Cardiac fibroblast (primary cell): ENCODE measurements at regions not wholly inside any gene's neighbourhood (a gene's known extent, or its start where the extent isn't known, plus 50 kb on each side); places are given as distances from the start of the nearest gene placed in this dataset.
A peak's percentile ranks its signal among the peaks of the same experiment; 100 is the strongest.

Experiments
- DNase-seq, 2 donors: peaks; one replicate each; pipeline versions ENCODE4 v3.0.0 to v3.0.0-alpha.2; 2010; ENCODE audit warnings: low read depth in 2 of 2
- H3K4me3 ChIP-seq, 2 donors: replicated peaks in 1 of 2; 1 replicate in 1 of 2; 2 replicates in 1 of 2; pipeline ENCODE4 v1.5.1; 2011; ENCODE audit warnings: low read depth in 2 of 2, low read length in 2 of 2, mild to moderate bottlenecking in 2 of 2, moderate library complexity in 1 of 2
- CTCF ChIP-seq: IDR thresholded peaks from one replicate; pipeline ENCODE4 v1.5.1; 2011; ENCODE audit warnings: low read depth, mild to moderate bottlenecking, low read length, inconsistent platforms

- TF ChIP-seq CTCF = no peak
- no peak for DNase-seq
- no peak overlapping the region for H3K4me3 ChIP-seq
These were observed 346.9 kb downstream of the DYSF start for GRCh38 chr2:71800106-71800809.

GRCh38 chr2:71799013-71799575 is 345.7 kb downstream of the DYSF start:
- no peak overlapping the region for H3K4me3 ChIP-seq
- TF ChIP-seq CTCF = no peak
- DNase-seq = no peak

GRCh38 chr2:71798266-71799012 is 345.1 kb downstream of the DYSF start:
- peak; percentile 97 for TF ChIP-seq CTCF
- no peak overlapping the region for H3K4me3 ChIP-seq
- DNase-seq = peak; percentile 51 to 63

DNA sequence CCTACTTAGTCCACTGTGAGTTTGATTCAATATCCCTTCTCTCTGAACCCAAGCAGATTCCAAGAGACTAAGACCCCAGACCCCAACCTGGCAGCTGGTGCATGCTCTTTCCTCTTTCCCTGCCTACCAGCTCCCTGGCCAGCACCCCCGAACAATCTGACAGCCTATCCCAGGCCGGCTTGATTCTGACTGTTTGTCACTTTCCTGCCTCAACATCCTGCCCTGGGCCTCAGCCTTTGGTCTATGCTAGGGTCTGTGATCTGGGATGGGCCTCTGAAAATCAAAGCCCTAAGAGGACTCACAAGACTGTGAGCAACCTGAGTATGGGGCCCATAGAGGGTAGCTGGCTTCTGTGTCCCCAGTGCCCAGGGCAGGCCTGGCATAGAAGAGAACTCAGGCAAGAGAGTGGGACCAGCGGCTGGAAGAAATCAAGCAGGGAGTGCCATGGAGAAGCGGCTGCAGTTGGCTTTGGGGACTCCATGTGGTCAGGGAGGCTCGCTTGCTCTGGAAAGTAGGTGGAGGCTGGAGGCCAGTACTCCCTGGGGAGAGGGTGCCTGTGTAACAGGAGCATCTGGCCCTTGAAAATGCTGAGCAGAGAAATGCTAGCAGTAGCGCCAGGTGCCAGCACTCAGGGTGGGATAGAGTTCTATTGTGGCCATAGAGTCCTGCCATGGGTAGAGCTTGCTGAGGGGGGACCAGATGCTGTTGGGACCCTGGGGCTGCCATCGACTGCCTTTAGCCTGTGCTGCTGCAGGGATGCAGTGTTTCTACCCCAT is 343.9 kb downstream of the DYSF start:
- H3K4me3 ChIP-seq = no peak overlapping the region
- no peak for DNase-seq
- no peak for TF ChIP-seq CTCF

GRCh38 chr2:71796174-71796593 is 342.8 kb downstream of the DYSF start:
- DNase-seq = peak in 1 of 2 donors; percentile 56
- H3K4me3 ChIP-seq = no peak overlapping the region
- no peak for TF ChIP-seq CTCF

- H3K4me3 ChIP-seq = no peak overlapping the region
- no peak for DNase-seq
- TF ChIP-seq CTCF = no peak
These were observed 342.1 kb downstream of the DYSF start for GRCh38 chr2:71795486-71795885.
